ENCODE measurements at regions not wholly inside any gene's neighbourhood (a gene's known extent, or its start where the extent isn't known, plus 50 kb on each side); places are given as distances from the start of the nearest gene placed in this dataset.

DNA sequence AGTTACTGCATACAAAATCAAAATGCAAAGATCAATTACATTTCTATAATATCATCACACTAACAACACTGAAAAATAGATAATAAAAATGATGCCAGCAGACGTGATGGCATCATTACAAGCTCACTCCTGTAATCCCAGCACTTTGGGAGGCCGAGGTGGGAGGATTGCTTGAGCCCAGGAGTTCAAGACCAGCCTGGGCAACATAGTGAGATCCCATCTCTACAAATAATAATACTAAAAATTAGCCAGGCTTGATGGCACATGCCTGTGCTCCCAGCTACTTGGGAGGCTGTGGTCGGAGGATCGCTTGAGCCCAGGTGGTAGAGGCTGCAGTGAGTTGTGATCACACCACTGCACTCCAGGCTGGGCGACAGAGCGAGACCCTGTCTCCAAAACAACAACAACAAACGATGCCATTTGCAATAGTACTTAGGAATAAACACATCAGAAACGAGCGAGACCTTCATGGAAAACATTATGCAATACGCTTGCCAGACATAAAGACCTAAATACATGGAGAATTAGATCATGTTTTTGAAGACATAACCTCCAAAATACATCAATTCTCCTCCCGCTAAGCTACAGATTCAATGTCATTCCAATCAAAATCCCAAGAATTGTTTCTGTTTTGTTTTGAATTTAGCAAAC, 86.6 kb upstream of the ERRFI1 start:
- TF ChIP-seq CTCF (IDR thresholded peaks at IDR 0.05), result no peak
- TF ChIP-seq POLR2AphosphoS5 (IDR thresholded peaks at IDR 0.05), result no peak

All from sigmoid colon (tissue), 4 donors.